ENCODE measurements at regions not wholly inside any gene's neighbourhood (a gene's known extent, or its start where the extent isn't known, plus 50 kb on each side); places are given as distances from the start of the nearest gene placed in this dataset.

- H4K20me1 ChIP-seq (ENCODE audit: insufficient read depth) = no peaks in the 10 kb centered on the region
- H2AFZ ChIP-seq (ENCODE audit: low read depth, low read length) = no peak overlapping the region
- no peaks in the 10 kb centered on the region for H3K9me2 ChIP-seq (ENCODE audit: insufficient read depth, low read length)
- no peak overlapping the region for H3K4me2 ChIP-seq (ENCODE audit: low read length)
- H3K9ac ChIP-seq (ENCODE audit: low read length) = no peak overlapping the region
- H3K27ac ChIP-seq (ENCODE audit: low read length) = no peak overlapping the region
- TF ChIP-seq, protein P1, sequence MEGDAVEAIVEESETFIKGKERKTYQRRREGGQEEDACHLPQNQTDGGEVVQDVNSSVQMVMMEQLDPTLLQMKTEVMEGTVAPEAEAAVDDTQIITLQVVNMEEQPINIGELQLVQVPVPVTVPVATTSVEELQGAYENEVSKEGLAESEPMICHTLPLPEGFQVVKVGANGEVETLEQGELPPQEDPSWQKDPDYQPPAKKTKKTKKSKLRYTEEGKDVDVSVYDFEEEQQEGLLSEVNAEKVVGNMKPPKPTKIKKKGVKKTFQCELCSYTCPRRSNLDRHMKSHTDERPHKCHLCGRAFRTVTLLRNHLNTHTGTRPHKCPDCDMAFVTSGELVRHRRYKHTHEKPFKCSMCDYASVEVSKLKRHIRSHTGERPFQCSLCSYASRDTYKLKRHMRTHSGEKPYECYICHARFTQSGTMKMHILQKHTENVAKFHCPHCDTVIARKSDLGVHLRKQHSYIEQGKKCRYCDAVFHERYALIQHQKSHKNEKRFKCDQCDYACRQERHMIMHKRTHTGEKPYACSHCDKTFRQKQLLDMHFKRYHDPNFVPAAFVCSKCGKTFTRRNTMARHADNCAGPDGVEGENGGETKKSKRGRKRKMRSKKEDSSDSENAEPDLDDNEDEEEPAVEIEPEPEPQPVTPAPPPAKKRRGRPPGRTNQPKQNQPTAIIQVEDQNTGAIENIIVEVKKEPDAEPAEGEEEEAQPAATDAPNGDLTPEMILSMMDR (IDR thresholded peaks at IDR 0.05; ENCODE audit: poor library complexity, severe bottlenecking) = no peak
- no peak for TF ChIP-seq EP300 (conservative IDR thresholded peaks at IDR 0.05; ENCODE audit: poor library complexity, severe bottlenecking)
- TF ChIP-seq MXI1 (conservative IDR thresholded peaks at IDR 0.05; ENCODE audit: poor library complexity, severe bottlenecking) = no peak
- TF ChIP-seq, protein P2, sequence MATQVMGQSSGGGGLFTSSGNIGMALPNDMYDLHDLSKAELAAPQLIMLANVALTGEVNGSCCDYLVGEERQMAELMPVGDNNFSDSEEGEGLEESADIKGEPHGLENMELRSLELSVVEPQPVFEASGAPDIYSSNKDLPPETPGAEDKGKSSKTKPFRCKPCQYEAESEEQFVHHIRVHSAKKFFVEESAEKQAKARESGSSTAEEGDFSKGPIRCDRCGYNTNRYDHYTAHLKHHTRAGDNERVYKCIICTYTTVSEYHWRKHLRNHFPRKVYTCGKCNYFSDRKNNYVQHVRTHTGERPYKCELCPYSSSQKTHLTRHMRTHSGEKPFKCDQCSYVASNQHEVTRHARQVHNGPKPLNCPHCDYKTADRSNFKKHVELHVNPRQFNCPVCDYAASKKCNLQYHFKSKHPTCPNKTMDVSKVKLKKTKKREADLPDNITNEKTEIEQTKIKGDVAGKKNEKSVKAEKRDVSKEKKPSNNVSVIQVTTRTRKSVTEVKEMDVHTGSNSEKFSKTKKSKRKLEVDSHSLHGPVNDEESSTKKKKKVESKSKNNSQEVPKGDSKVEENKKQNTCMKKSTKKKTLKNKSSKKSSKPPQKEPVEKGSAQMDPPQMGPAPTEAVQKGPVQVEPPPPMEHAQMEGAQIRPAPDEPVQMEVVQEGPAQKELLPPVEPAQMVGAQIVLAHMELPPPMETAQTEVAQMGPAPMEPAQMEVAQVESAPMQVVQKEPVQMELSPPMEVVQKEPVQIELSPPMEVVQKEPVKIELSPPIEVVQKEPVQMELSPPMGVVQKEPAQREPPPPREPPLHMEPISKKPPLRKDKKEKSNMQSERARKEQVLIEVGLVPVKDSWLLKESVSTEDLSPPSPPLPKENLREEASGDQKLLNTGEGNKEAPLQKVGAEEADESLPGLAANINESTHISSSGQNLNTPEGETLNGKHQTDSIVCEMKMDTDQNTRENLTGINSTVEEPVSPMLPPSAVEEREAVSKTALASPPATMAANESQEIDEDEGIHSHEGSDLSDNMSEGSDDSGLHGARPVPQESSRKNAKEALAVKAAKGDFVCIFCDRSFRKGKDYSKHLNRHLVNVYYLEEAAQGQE (IDR thresholded peaks at IDR 0.05; ENCODE audit: borderline replicate concordance) = no peak
- no peak for TF ChIP-seq POLR2AphosphoS5 (IDR thresholded peaks at IDR 0.05)
- no peak for TF ChIP-seq TAF1 (IDR thresholded peaks at IDR 0.05; ENCODE audit: low read depth)
- TF ChIP-seq SMC3 (conservative IDR thresholded peaks at IDR 0.05; ENCODE audit: poor library complexity) = no peak
- no peak for TF ChIP-seq RAD21 (conservative IDR thresholded peaks at IDR 0.05)
- no peak for TF ChIP-seq EZH2 (IDR thresholded peaks at IDR 0.05; ENCODE audit: borderline replicate concordance, insufficient read depth, low read length, poor library complexity, severe bottlenecking)
- no peaks in the 10 kb centered on the region for H3K36me3 ChIP-seq (ENCODE audit: insufficient read depth, low read length)
- no peaks in the 10 kb centered on the region for H3K79me2 ChIP-seq (replicated peaks; ENCODE audit: insufficient read depth, low read length)
- peaks cover 19% of the 10 kb centered on the region for H3K9me3 ChIP-seq (ENCODE audit: low read length)
- H3F3A ChIP-seq (ENCODE audit: insufficient read depth, low read length, poor library complexity, severe bottlenecking) = no peaks in the 10 kb centered on the region
- H3K4me3 ChIP-seq (ENCODE audit: low read length) = no peak overlapping the region
- peaks cover 33% of the 10 kb centered on the region for H3K27me3 ChIP-seq (ENCODE audit: insufficient read depth, low read depth, low read length)
These were observed 124.7 kb downstream of the WDR11 start for GRCh38 chr10:120975868-120976225.

DNA sequence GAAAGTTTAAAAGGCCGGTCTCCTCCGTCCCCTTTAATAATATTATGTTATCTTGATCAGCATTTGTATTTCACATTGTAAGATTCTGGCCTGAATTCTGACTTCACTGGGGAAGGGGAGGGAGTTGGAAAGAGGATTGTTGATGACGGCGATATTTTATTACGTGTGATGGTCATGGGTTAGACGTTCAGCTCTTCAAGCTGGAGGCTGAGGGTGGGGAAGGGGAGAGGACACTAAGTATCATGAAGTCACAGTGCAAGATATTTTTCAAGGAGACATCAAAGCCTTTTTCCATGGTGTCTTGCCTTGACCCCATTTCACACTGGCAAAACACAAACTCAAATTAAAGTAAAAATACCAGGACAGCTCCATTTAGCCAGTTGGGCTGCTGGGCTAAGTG, 126.7 kb downstream of the WDR11 start:
- TF ChIP-seq TAF1 (IDR thresholded peaks at IDR 0.05; ENCODE audit: low read depth) (no peak), EP300 (conservative IDR thresholded peaks at IDR 0.05; ENCODE audit: poor library complexity, severe bottlenecking) (no peak), SMC3 (conservative IDR thresholded peaks at IDR 0.05; ENCODE audit: poor library complexity) (no peak), EZH2 (IDR thresholded peaks at IDR 0.05; ENCODE audit: borderline replicate concordance, insufficient read depth, low read length, poor library complexity, severe bottlenecking) (no peak), RAD21 (conservative IDR thresholded peaks at IDR 0.05) (no peak), MXI1 (conservative IDR thresholded peaks at IDR 0.05; ENCODE audit: poor library complexity, severe bottlenecking) (no peak), POLR2AphosphoS5 (IDR thresholded peaks at IDR 0.05) (no peak)
- TF ChIP-seq, protein P1 (IDR thresholded peaks at IDR 0.05; ENCODE audit: poor library complexity, severe bottlenecking) = no peak
- TF ChIP-seq, protein P2 (IDR thresholded peaks at IDR 0.05; ENCODE audit: borderline replicate concordance) = no peak
- peaks cover 37% of the 10 kb centered on the region for H3K27me3 ChIP-seq (ENCODE audit: insufficient read depth, low read depth, low read length)

More for the DNA sequence above, 126.7 kb downstream of the WDR11 start:
- no peak overlapping the region for H3K4me3 ChIP-seq (ENCODE audit: low read length)
- H4K20me1 ChIP-seq (ENCODE audit: insufficient read depth) = no peaks in the 10 kb centered on the region
- H3F3A ChIP-seq (ENCODE audit: insufficient read depth, low read length, poor library complexity, severe bottlenecking) = no peaks in the 10 kb centered on the region
- no peak overlapping the region for H3K27ac ChIP-seq (ENCODE audit: low read length)
- H2AFZ ChIP-seq (ENCODE audit: low read depth, low read length) = no peak overlapping the region
- H3K4me2 ChIP-seq (ENCODE audit: low read length) = no peak overlapping the region
- peaks cover 19% of the 10 kb centered on the region for H3K9me3 ChIP-seq (ENCODE audit: low read length)
- no peaks in the 10 kb centered on the region for H3K79me2 ChIP-seq (replicated peaks; ENCODE audit: insufficient read depth, low read length)
- H3K9ac ChIP-seq (ENCODE audit: low read length) = no peak overlapping the region
- H3K9me2 ChIP-seq (ENCODE audit: insufficient read depth, low read length) = no peaks in the 10 kb centered on the region
- no peaks in the 10 kb centered on the region for H3K36me3 ChIP-seq (ENCODE audit: insufficient read depth, low read length)
